Naive thymus-derived CD8-positive, alpha-beta T cell (primary cell): ENCODE measurements at regions not wholly inside any gene's neighbourhood (a gene's known extent, or its start where the extent isn't known, plus 50 kb on each side); places are given as distances from the start of the nearest gene placed in this dataset.

ENCODE experiments used
- ATAC-seq, 2 donors: fragments of 150-1000 bp; cut with Tn5 transposase in 1 of 2; sonication (Bioruptor Pico), chemical (Tn5 transposase) in 1 of 2; 1 replicate in 1 of 2; 2 replicates in 1 of 2; pipeline ENCODE4 v1.10.0; 2021; ENCODE audit warnings: mild to moderate bottlenecking in 2 of 2, moderate library complexity in 2 of 2
- POLR2A ChIA-PET: fragments of 350-600 bp; sonication (Branson Sonifier 250); formaldehyde crosslinking; loops from one replicate; lab custom pipeline; 2021; ENCODE audit warnings: antibody characterized with exemption; lab: Charles Lee
- DNase-seq, 10 donors: peaks; one replicate each; pipeline versions ENCODE4 v3.0.0 to v3.0.0-alpha.2; 2020 to 2022
- H3K27ac Mint-ChIP-seq, 10 donors: one replicate each; pipeline ENCODE4 v1.8.0; 2020 to 2022; ENCODE audit warnings: mild to moderate bottlenecking in 10 of 10, mixed read lengths in 10 of 10, moderate library complexity in 4 of 10, inconsistent platforms in 1 of 10
- H3K27me3 Mint-ChIP-seq, 5 donors: one replicate each; pipeline ENCODE4 v1.8.0; 2021 to 2022; ENCODE audit warnings: mixed read lengths in 5 of 5
- H3K36me3 Mint-ChIP-seq, 3 donors: one replicate each; pipeline ENCODE4 v1.8.0; 2020 to 2022; ENCODE audit warnings: mixed read lengths in 3 of 3, mild to moderate bottlenecking in 2 of 3, inconsistent platforms in 1 of 3
- H3K4me1 Mint-ChIP-seq, 4 donors: one replicate each; pipeline ENCODE4 v1.8.0; 2021 to 2022; ENCODE audit warnings: mixed read lengths in 4 of 4
- H3K4me3 Mint-ChIP-seq, 10 donors: one replicate each; pipeline ENCODE4 v1.8.0; 2020 to 2022; ENCODE audit warnings: mild to moderate bottlenecking in 10 of 10, mixed read lengths in 10 of 10, moderate library complexity in 6 of 10, inconsistent platforms in 1 of 10
- H3K9me3 Mint-ChIP-seq, 9 donors: one replicate each; pipeline ENCODE4 v1.8.0; 2020 to 2022; ENCODE audit warnings: mixed read lengths in 9 of 9, mild to moderate bottlenecking in 3 of 9, inconsistent platforms in 1 of 9, moderate library complexity in 1 of 9

GRCh38 chrX:10795721-10796120, 175.3 kb upstream of the MID1 start:
- POLR2A ChIA-PET: no interaction called here
- Mint-ChIP-seq H3K36me3 (no peaks in the 10 kb centered on the region), H3K9me3 (peaks cover 0 to 8% (median 0%) of the 10 kb centered on the region in 9 donors), H3K27me3 (peaks cover 0 to 3% (median 0%) of the 10 kb centered on the region in 5 donors), H3K27ac (no peak overlapping the region), H3K4me3 (no peak overlapping the region), H3K4me1 (no peaks in the 10 kb centered on the region)
- DNase-seq (no peak), ATAC-seq (no peak)

GRCh38 chrX:10797466-10797865, 177.1 kb upstream of the MID1 start:
- DNase-seq: no peak
- H3K4me3 Mint-ChIP-seq: no peak overlapping the region
- no peaks in the 10 kb centered on the region for H3K27me3 Mint-ChIP-seq
- no peaks in the 10 kb centered on the region for H3K36me3 Mint-ChIP-seq
- H3K27ac Mint-ChIP-seq: no peak overlapping the region
- no peak for ATAC-seq
- H3K9me3 Mint-ChIP-seq: peaks cover 0 to 4% (median 0%) of the 10 kb centered on the region in 9 donors
- no peaks in the 10 kb centered on the region for H3K4me1 Mint-ChIP-seq
- POLR2A ChIA-PET: no interaction called here

GRCh38 chrX:10798041-10798440, 177.7 kb upstream of the MID1 start:
- Mint-ChIP-seq H3K36me3 (no peaks in the 10 kb centered on the region), H3K27me3 (no peaks in the 10 kb centered on the region), H3K4me1 (no peaks in the 10 kb centered on the region), H3K27ac (no peak overlapping the region), H3K4me3 (no peak overlapping the region), H3K9me3 (peaks cover 0 to 8% (median 0%) of the 10 kb centered on the region in 9 donors)
- DNase-seq (no peak), ATAC-seq (no peak)
- POLR2A ChIA-PET: no interaction called here

- no peaks in the 10 kb centered on the region for H3K27me3 Mint-ChIP-seq
- ATAC-seq (no peak), DNase-seq (no peak)
- H3K4me1 Mint-ChIP-seq: no peaks in the 10 kb centered on the region
- POLR2A ChIA-PET: no interaction called here
- no peaks in the 10 kb centered on the region for H3K36me3 Mint-ChIP-seq
- no peak overlapping the region for H3K4me3 Mint-ChIP-seq
- peaks cover 0 to 21% (median 0%) of the 10 kb centered on the region in 9 donors for H3K9me3 Mint-ChIP-seq
- no peak overlapping the region for H3K27ac Mint-ChIP-seq
These were observed 180.4 kb upstream of the MID1 start for GRCh38 chrX:10800796-10801195.

- Mint-ChIP-seq H3K9me3 (peaks cover 0 to 23% (median 4%) of the 10 kb centered on the region in 9 donors), H3K27me3 (no peaks in the 10 kb centered on the region), H3K36me3 (peaks cover 0 to 5% (median 0%) of the 10 kb centered on the region in 3 donors), H3K4me3 (no peak overlapping the region), H3K4me1 (no peaks in the 10 kb centered on the region), H3K27ac (no peak overlapping the region)
- ATAC-seq (no peak), DNase-seq (no peak)
- POLR2A ChIA-PET: no interaction called here
These were observed 190.7 kb upstream of the MID1 start for GRCh38 chrX:10811111-10811510.

- no peaks in the 10 kb centered on the region for H3K27me3 Mint-ChIP-seq
- POLR2A ChIA-PET: no interaction called here
- peaks cover 0 to 23% (median 2%) of the 10 kb centered on the region in 9 donors for H3K9me3 Mint-ChIP-seq
- ATAC-seq: no peak
- no peaks in the 10 kb centered on the region for H3K36me3 Mint-ChIP-seq
- no peak for DNase-seq
- no peak overlapping the region for H3K4me3 Mint-ChIP-seq
- H3K4me1 Mint-ChIP-seq: no peaks in the 10 kb centered on the region
- H3K27ac Mint-ChIP-seq: no peak overlapping the region
These were observed 193.4 kb upstream of the MID1 start for GRCh38 chrX:10813761-10814160.

GRCh38 chrX:10818651-10819050, 198.3 kb upstream of the MID1 start:
- DNase-seq: no peak
- H3K27me3 Mint-ChIP-seq: peaks cover 0 to 2% (median 0%) of the 10 kb centered on the region in 5 donors
- H3K9me3 Mint-ChIP-seq: peaks cover 0 to 9% (median 4%) of the 10 kb centered on the region in 9 donors
- no peaks in the 10 kb centered on the region for H3K4me1 Mint-ChIP-seq
- H3K36me3 Mint-ChIP-seq: no peaks in the 10 kb centered on the region
- no peak for ATAC-seq
- H3K4me3 Mint-ChIP-seq: no peak overlapping the region
- no peak overlapping the region for H3K27ac Mint-ChIP-seq
- POLR2A ChIA-PET: no interaction called here

GRCh38 chrX:10819973-10820372, 199.6 kb upstream of the MID1 start:
- no peaks in the 10 kb centered on the region for H3K36me3 Mint-ChIP-seq
- H3K9me3 Mint-ChIP-seq: peaks cover 0 to 8% (median 1%) of the 10 kb centered on the region in 9 donors
- H3K27ac Mint-ChIP-seq: no peak overlapping the region
- H3K4me3 Mint-ChIP-seq: no peak overlapping the region
- H3K27me3 Mint-ChIP-seq: peaks cover 0 to 3% (median 0%) of the 10 kb centered on the region in 5 donors
- DNase-seq (no peak), ATAC-seq (no peak)
- POLR2A ChIA-PET: no interaction called here
- no peaks in the 10 kb centered on the region for H3K4me1 Mint-ChIP-seq

GRCh38 chrX:10821293-10821692, 200.9 kb upstream of the MID1 start:
- POLR2A ChIA-PET: no interaction called here
- peaks cover 0 to 14% (median 1%) of the 10 kb centered on the region in 9 donors for H3K9me3 Mint-ChIP-seq
- peaks cover 0 to 1% (median 0%) of the 10 kb centered on the region in 3 donors for H3K36me3 Mint-ChIP-seq
- H3K4me1 Mint-ChIP-seq: no peaks in the 10 kb centered on the region
- H3K27me3 Mint-ChIP-seq: peaks cover 0 to 3% (median 0%) of the 10 kb centered on the region in 5 donors
- no peak overlapping the region for H3K27ac Mint-ChIP-seq
- no peak overlapping the region for H3K4me3 Mint-ChIP-seq
- DNase-seq (no peak), ATAC-seq (no peak)

GRCh38 chrX:10828036-10828435, 207.7 kb upstream of the MID1 start:
- H3K27me3 Mint-ChIP-seq: peaks cover 0 to 1% (median 0%) of the 10 kb centered on the region in 5 donors
- POLR2A ChIA-PET: no interaction called here
- no peaks in the 10 kb centered on the region for H3K4me1 Mint-ChIP-seq
- H3K9me3 Mint-ChIP-seq: peaks cover 0 to 16% (median 0%) of the 10 kb centered on the region in 9 donors
- no peak overlapping the region for H3K27ac Mint-ChIP-seq
- no peak for DNase-seq
- peaks cover 0 to 10% (median 0%) of the 10 kb centered on the region in 3 donors for H3K36me3 Mint-ChIP-seq
- no peak overlapping the region for H3K4me3 Mint-ChIP-seq
- no peak for ATAC-seq

- Mint-ChIP-seq H3K27ac (no peak overlapping the region), H3K4me3 (no peak overlapping the region), H3K36me3 (peaks cover 0 to 10% (median 0%) of the 10 kb centered on the region in 3 donors), H3K9me3 (peaks cover 0 to 16% (median 0%) of the 10 kb centered on the region in 9 donors), H3K4me1 (no peaks in the 10 kb centered on the region), H3K27me3 (peaks cover 0 to 1% (median 0%) of the 10 kb centered on the region in 5 donors)
- no peak for ATAC-seq
- POLR2A ChIA-PET: no interaction called here
- no peak for DNase-seq
These were observed 208.3 kb upstream of the MID1 start for GRCh38 chrX:10828640-10829039.

- no peaks in the 10 kb centered on the region for H3K4me1 Mint-ChIP-seq
- POLR2A ChIA-PET: no interaction called here
- ATAC-seq: no peak
- peaks cover 0 to 4% (median 0%) of the 10 kb centered on the region in 9 donors for H3K9me3 Mint-ChIP-seq
- H3K4me3 Mint-ChIP-seq: no peak overlapping the region
- peaks cover 0 to 3% (median 0%) of the 10 kb centered on the region in 3 donors for H3K36me3 Mint-ChIP-seq
- DNase-seq: no peak
- no peak overlapping the region for H3K27ac Mint-ChIP-seq
- H3K27me3 Mint-ChIP-seq: no peaks in the 10 kb centered on the region
These were observed 211.5 kb upstream of the MID1 start for GRCh38 chrX:10831716-10832502.

- no peaks in the 10 kb centered on the region for H3K4me1 Mint-ChIP-seq
- no peaks in the 10 kb centered on the region for H3K36me3 Mint-ChIP-seq
- DNase-seq (no peak), ATAC-seq (no peak)
- H3K9me3 Mint-ChIP-seq: peaks cover 0 to 3% (median 0%) of the 10 kb centered on the region in 9 donors
- H3K4me3 Mint-ChIP-seq: no peak overlapping the region
- no peak overlapping the region for H3K27ac Mint-ChIP-seq
- no peaks in the 10 kb centered on the region for H3K27me3 Mint-ChIP-seq
- POLR2A ChIA-PET: no interaction called here
These were observed 213.1 kb upstream of the MID1 start for GRCh38 chrX:10833299-10834169.
